OCI-LY7 (cell line): ENCODE measurements at regions not wholly inside any gene's neighbourhood (a gene's known extent, or its start where the extent isn't known, plus 50 kb on each side); places are given as distances from the start of the nearest gene placed in this dataset.

Source experiments
- CTCF ChIP-seq: fragments of 200-600 bp; sonication (generic); conservative IDR thresholded peaks from 2 replicates; pipeline ENCODE4 v1.5.1; 2014; ENCODE audit warnings: mild to moderate bottlenecking, antibody characterized with exemption, low read length, moderate library complexity, mixed read lengths
- EZH2phosphoT487 ChIP-seq: fragments of 200-600 bp; sonication (generic); IDR thresholded peaks from 2 replicates; pipeline ENCODE4 v1.6.1; 2018; ENCODE audit warnings: low read depth, borderline replicate concordance, mild to moderate bottlenecking, mixed run types, antibody characterized with exemption, low read length, moderate library complexity, mixed read lengths

GRCh38 chr15:58287891-58288290 lies 143.9 kb upstream of the LIPC start:
- TF ChIP-seq CTCF: no peak
- no peak for TF ChIP-seq EZH2phosphoT487
